Peyer's patch (tissue), 4 donors: ENCODE measurements at regions not wholly inside any gene's neighbourhood (a gene's known extent, or its start where the extent isn't known, plus 50 kb on each side); places are given as distances from the start of the nearest gene placed in this dataset.

Experiments
- CTCF ChIP-seq, 6 experiments: fragments of 450-650 bp in 4 of 6; fragments of 200-600 bp in 2 of 6; sonication (generic) in 1 of 6; IDR thresholded peaks; one replicate each; pipeline ENCODE4 v1.5.1; 2017 to 2019; ENCODE audit warnings: antibody characterized with exemption in 6 of 6, mild to moderate bottlenecking in 3 of 6, moderate library complexity in 1 of 6
- POLR2A ChIP-seq, 2 donors: fragments of 450-650 bp; IDR thresholded peaks; one replicate each; pipeline ENCODE4 v1.5.1; 2017; ENCODE audit warnings: antibody characterized with exemption in 2 of 2, mild to moderate bottlenecking in 2 of 2, moderate library complexity in 2 of 2

DNA sequence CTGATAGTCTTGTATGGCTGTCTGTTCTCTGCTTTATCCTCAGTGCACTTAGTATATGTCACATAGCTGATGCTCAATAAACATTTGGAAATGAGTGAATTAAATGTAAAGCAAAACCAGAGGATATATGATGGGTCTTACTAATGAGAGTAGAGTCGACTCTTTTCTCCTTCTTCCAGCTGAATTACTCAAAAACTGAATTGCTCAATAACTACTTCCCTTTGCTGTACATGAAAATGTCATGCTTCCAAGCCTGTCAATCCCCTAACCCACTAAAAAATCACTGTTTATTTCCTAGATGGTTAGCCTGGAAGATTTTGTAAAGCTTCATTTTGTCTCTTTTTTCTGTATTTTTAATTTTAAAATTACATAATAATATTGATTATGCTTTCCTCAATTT is 88.0 kb downstream of the OR13A1 start:
- TF ChIP-seq POLR2A (IDR thresholded peaks at IDR 0.05) (no peak), CTCF (IDR thresholded peaks at IDR 0.05) (no peak)
